HG03571 (cell line): ENCODE measurements at regions not wholly inside any gene's neighbourhood (a gene's known extent, or its start where the extent isn't known, plus 50 kb on each side); places are given as distances from the start of the nearest gene placed in this dataset.

ENCODE experiments used
- ATAC-seq: cut with Tn5 transposase; IDR thresholded peaks from one replicate; pipeline ENCODE4 v1.9.1; 2021; ENCODE audit not compliant: unreplicated experiment

DNA sequence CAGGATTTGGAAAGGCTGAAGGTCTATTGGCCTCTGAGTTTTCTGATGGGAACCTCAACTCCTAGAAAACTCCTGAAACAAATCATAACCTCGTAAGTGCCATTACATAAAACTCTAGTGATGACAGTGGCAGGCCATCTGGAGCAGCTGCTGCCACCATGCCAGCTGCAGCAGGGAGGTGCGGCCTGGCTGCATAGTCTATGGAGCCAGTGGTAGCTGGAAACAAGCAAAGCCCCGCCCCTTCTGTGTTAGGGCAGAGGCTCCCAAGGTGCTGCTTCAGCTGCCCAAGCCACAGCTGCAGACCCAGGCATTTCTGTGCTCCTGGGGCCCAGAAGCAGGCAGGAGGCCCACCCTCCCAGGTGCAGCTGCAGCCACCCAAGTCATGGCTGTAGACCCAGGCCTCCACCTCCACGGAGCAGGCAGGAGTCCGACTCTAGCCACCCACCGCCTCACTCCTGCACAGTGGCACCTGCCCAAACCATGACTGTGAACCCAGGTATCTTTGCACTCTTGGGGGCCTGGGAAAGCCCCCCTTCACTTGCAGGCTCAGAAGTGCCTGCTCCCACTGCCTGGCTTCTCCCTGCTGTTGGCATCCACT is 254.1 kb upstream of the KCNJ16 start:
- no peak for ATAC-seq

DNA sequence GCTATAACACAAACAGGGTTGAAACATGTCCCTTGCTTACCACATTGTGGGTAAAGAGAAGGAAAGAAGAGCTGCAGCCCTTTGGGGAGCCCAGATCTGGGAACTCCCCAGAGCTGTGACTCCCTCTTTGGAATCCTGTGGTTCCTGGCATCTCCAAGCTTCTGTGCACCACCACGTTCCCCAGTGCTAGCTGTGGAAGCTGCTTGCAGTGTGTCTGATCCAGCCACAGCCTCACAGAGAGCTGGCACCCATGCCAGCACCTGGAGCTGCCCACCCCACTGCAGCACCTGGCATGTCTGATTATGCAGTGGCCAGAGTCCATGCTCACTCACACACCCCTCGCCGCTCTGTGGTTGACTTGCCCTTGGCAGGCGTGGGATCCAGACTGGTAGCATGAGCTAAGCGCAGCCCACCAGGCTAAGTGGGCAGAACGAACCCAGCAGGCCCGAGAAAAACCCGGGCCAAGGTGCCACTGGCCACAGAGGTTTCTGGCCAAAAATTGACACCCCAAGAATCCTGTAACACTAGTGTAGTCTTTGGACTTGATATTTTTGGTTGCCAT is 252.6 kb upstream of the KCNJ16 start:
- no peak for ATAC-seq

DNA sequence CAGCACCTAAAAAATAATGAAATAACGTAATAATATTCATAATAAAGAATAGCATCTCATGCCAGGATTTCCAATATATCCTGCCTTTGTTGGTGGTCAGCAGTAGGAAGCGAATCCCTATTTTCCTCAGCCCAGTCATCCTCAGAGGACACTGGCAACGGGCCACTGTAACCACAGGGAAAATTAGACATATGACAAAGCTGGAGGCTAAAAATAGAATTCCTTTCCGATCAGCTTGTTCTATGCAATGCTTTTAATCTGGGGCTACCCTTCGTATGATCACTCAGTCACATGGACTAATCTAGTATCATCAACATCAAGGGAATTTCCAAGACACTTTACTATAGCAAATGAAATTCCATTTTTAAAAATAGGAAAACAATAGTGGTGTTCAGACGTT is 246.9 kb upstream of the KCNJ16 start:
- no peak for ATAC-seq

DNA sequence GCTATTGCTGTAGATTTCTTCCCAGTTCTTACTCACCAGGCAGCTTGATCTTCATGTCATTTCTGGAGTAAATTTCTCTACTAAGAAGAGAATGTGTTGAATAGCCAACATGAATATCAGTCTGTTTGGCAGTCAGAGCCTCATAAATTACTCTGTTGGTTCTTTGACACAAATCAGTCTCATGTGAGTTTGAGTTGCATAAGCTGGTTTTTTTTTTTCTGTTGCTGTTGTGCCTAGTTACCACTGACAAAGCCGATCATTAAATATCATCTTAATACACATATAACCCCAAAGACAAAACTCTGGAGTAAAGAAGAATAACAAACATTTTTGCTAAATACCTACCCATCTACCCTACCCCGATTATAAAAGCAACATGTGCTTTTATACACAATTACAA is 240.5 kb upstream of the KCNJ16 start:
- no peak for ATAC-seq

DNA sequence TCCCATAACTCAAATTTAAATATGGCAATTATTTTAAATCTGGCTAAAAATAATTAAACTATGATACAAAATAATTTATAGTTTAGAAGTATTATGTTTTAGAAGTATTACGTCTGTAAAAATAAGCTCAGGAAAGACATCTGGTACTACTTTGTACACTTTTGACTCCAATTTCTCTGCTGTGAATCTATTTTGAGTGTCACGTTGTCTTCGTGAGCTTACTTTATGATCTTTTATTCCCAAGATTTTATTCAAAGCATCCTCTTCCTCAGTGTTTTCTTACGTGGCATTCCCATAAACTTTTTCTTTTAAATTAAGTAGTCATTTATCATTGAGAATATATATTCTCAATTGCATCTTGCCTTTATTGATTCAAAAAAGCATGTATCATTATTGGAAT is 223.3 kb upstream of the KCNJ16 start:
- no peak for ATAC-seq

DNA sequence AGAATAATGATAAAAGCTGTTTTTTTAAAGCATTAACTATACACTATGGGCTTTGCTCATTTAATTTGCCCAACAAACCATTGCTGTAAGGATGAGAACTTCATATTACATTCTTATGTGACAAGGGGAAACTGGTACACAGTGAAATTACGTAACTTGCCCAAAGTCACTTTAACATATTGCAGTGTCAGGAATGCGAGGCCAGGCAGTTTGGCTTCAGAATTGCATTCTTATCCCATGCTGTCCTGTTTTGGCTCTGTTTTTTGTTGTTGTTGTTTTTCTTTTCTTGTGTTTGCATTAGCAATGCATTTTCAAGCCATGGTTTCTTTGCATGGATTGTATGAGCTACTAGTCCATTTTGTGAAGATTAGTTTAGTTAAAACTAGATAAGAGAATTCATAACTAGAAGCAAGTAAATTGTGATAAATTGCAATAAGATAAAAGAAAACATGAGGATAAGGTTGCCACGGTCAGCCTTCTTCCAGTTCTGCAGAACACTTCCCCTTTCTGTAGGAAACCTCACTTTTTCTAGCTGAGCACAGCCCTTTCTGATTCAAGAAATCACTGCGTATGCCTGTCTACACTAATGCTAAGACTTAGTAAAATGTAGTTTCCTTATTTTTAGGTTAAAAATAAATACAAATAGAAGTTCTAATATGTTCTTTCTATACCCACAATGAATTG is 221.3 kb upstream of the KCNJ16 start:
- no peak for ATAC-seq

DNA sequence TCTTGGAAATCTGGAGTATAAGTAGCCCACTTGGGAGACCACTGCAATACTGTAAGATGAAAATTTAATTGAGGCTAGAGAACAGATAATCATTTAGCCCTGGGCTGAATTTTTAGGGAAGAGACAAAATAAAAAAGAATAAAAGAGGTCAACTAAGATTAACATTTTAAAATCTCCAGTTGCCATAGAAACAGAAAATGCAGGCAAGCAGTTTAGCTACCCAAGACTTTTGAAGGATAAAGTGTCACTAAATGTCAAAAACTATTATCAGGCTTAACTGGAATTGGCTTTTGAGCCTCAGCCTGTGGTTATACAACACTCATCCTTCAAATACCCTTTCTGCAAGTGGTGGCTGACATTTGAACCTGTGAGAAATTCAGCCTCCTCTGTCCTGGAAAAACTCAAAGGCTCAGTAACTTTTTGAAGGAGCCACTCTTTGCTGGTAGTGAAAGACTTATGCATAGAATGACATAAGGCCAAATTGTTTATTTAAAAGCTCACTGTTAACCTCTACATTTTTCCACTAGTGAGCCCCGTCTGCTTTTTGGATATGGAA is 220.7 kb upstream of the KCNJ16 start:
- ATAC-seq: no peak

DNA sequence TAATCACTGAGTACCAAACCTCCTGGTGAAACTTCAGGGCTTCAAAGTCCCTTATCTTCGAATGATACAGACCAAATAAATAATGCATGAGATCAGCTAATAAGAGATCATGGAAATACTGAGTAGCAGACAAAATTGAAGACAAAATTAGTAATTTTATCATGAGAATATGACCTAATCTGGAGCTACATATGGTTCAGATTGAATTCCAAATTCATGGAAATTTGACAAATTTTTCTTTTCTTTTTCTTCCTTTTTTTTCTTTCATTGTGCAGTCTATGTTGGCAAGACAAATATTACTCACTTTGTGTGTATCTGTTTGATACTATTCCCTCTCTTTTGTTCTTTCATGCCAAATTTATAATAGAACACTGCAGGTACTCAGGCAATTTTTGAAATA is 218.1 kb upstream of the KCNJ16 start:
- ATAC-seq: no peak

DNA sequence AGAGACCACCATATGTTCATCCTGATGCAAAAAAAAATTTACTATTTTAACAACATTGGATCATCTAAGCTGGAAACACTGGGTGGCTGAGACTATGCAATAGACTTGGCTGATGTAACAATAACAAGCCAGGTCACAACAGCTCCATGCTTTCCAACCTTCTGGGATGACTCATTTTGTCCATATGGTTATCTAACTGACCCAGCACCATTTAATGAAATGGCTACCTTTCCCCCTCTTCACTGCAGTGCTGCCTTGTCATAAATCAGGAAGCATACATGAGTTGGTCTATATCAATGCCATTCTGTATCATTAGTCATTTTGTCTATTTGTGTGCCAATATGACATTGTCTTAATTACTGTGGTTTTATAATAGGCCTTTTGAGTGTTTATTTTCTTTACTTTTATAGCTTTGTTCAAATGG is 217.6 kb upstream of the KCNJ16 start:
- ATAC-seq: no peak

DNA sequence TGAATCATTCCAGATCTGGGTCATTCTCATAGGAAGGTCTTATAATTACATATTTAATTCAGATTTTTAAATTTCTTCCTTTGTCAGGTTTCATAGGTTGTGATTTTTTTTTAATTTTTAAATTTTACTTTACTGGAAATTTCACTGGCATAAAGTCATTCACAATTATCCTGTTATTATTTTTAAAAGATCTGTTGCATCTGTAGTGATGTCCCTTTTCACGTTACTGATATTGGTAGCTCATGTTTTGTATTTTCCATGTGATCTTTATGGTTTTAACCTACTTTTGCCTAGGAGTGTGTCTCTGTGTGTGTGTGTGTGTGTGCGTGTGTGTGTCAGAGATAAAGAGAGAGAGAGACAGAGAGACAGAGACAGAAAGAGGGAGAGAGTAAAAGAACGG is 216.6 kb upstream of the KCNJ16 start:
- ATAC-seq: no peak

DNA sequence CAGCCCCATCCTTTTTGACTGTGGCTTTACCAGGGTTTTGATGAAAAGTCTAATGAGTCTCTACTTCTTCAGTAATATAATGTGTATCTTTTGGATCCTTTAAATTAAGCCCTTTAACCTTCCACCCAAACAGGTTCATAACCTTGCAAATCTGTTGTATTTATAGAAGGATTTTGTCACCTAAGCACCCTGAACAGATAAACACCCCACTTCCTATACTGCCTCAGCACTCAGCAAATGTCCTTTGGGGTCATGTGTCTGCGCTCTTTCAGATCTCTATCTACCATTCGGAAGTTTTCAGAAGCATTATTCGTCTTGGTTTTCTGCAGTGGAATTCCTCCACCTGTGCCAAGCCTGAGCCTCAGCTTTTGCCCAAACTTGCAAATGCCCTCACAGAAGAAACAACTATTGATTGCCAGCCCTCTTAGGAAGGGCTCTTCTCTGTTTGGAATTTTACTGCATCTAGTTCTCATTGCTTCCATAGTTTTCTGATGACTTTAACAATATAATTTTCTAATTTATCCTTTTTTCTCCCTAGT is 214.8 kb upstream of the KCNJ16 start:
- ATAC-seq: no peak

DNA sequence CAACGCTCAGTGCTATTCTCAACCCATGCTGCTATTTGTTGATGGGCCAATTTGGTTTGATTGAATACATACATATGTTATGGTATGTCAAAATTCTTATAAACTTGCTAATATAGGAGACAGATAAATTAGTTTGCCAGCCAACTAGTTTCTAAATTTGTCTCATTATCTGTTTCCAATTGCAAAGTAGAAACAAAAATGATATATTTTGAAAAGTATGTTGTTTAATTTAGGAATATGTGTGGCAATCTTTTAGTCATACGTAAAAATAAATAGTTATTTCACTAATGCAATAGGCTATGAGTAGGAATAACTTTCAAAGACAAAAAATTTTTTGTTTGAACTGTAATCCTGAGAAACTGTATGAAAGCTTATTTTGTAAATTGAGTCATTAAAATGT is 210.6 kb upstream of the KCNJ16 start:
- ATAC-seq: no peak

DNA sequence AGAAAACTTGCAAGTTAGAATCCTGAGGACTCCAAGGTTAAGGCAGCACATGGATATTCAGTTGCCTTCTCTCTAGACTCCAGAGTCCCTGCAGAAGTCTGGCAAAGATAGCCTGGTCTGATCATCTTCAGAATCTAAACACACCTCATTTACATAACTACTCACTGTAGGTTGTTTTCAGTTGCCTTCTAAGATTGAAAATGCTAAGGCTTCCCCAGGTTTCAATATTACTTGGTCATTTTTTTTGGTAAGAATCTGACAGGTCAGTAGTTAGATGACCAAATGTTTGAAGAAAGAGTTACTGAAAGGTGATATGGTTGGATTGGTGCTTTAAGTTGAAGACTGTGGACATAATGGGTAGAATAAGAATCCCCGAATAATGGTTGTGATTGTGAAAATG is 205.4 kb upstream of the KCNJ16 start:
- ATAC-seq: peak; percentile 75

DNA sequence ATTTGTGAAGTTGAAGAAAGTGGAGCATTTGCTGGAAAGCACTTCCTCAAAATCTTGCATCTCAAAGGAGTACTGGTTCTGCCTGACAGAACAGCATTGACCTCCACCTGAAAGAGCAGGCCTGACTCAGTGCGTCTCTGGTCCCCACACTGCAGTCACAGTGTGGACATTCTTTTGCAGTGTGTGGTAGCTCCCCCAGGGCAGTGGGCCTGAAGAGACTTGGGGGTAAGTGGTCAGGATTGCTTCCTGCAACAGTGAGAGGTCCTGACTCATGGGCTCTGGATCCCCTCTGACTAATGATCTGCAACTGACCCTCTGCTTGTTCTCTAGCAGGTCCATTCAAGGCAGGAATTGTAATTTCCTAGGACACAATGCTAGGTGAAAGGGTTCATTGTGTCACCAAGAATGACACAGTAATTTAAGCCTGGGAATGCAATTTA is 204.9 kb upstream of the KCNJ16 start:
- peak; percentile 37 for ATAC-seq

DNA sequence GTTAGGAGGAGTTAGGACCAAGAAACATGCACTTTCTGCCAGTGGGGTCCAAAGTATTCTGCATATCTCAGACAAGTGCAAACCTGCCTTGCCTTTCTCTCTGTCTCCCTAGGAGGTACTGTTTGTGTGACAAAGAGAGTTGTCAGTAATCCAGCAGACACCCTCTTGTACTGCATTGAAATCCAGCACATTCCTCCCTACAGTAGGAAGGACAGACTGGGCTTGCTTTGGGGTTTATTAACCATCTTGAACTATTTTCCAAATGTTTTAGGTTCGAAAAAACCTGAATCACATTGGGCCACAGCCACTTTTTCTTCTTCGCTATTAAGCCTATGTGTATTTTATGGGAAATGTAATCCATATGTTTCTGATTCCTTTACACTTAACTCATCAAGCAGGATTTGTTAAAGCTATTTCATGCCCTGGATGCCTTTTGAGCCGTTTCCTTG is 204.2 kb upstream of the KCNJ16 start:
- ATAC-seq: no peak

DNA sequence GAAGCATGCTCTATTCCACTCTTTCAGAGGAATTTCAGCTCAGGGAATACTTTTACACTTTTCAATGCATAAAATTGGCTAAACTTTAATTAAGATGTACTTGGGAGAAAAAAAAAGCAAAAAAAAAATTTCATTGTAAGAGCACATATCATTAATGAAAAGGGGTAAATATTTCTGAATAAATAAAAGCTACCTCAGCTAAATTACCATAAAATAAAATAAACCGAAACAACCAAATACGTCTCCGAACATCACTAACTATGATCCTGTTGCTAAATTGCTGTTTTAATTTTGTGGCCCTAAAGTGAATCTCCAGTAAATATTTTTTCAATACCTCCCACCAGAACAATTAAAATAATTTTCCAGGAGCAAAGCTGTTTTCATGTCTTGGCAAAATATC is 203.7 kb upstream of the KCNJ16 start:
- ATAC-seq: no peak

DNA sequence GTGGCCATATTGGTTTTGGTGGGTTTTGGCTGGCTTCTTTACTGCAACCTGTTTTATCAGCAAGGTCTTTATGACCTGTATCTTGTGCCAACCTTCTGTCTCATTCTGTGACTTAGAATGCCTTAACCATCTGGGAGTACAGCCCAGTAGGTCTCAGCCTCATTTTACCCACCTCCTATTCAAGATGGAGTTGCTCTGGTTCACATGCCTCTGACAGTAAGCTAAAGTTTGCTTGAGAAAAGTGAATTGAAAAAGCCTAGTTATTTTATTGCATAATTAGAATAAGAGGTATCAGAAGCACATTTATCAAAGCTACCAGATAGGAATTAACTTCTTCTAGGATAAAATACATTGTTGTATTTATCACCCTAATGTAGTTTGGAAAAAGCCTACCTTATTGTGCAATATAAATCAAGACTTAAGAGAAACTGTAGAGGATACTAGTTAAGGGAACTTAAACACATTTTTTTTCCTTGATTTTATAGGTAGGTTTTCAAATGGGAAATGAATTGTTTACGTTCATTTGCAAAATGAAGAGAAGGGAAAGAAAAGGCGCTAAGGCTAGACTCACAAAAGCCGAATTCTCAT is 202.3 kb upstream of the KCNJ16 start:
- ATAC-seq: no peak

DNA sequence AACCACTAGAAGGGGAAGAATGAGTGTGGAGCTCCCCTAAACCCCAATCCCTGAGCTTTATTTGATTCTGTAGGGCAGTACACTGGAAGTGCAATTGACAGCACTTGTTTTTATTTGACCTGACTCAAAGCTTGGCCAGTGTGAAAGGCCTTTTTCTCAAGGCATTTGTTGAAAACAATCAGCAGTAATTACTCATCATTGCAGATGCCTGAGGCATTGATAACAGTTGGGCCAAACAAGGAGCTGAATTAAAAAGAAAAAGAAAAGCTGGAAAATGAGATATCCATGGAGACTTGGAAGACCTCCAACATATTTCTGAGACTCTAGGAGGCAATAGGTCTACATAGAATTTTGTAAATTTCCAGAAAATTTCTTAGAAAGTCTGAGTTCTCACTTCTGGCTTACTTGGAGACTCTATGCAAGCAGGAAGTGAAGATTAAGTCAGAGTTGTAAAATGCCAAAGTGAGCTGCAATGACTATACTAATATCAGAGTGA is 200.8 kb upstream of the KCNJ16 start:
- no peak for ATAC-seq

DNA sequence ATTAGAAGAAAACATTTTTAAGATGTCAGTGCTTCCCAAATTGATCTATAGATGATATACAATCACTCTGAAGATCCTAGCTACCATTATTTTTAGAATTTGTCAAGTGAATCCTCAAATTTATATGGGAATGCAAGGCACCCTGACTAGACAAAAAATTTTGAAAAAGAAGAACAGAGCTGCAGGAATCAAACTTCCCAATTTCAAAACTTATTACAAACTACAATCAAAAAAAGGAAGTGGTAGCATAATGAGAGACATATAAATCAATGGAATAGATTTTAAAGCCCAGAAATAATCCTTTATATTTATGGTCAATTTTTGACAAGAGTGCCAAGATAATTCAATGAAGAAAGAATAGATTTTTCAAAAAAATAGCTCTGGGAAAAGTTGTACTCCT is 198.3 kb upstream of the KCNJ16 start:
- no peak for ATAC-seq

DNA sequence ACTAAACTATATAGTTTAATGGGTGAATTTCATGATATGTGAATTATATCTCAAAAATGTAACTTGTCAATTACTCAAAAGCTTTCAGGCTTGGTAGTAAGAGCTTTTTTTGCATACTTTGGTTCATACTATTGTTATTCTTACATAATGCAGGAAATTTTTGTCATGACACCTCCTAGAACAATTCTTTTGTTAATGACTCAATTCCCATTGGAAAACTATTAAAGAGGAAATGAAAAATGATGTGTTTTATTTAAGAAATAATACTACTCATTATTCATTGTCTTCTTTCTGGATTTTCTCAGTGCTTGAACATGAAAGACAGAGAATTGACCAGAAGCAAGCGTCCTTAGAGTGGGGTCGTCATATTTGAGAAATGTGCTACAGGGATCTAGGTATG is 196.4 kb upstream of the KCNJ16 start:
- no peak for ATAC-seq

DNA sequence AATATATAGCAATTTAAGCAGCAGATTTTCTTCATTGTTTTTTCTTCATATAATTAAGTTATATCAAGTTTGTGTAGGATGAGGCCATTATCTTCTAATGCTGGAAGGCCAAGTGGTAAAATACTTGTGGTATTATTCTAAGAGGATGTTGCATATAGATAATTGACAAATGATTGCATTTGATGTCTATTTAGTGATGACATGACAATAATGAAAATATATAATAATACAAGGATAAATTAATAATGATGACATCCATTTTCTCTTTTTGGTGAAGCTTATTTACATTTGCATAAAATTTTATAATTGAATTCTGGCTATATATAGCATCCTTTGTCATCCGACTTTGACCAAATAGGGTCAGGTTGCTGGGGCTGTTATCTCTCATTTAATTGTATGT is 195.4 kb upstream of the KCNJ16 start:
- no peak for ATAC-seq
